ENCODE measurements at regions not wholly inside any gene's neighbourhood (a gene's known extent, or its start where the extent isn't known, plus 50 kb on each side); places are given as distances from the start of the nearest gene placed in this dataset.

DNA sequence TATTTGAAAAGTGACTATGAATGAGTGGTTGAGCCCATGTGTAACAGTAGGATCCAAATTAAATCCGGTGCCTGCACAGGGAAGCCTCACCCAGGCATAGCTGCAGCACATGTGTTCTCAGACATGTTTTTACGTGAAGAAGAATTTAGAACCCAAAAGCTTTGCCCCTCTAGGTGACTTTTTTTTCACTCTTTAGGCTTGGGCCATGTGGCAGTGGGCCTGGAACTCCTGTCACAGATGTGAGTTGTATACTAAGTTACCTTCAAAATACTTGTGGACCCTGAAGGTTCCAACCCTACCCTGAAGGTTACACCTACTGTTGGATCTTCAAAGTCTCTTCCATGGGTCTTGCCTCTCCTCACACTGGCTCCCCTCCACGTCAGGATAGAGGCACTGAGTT is 146.6 kb downstream of the GAS1 start:
- TF ChIP-seq TAF1 (IDR thresholded peaks at IDR 0.05; ENCODE audit: borderline replicate concordance, low read depth, low read length): no peak
- no peak for TF ChIP-seq POLR2AphosphoS5 (IDR thresholded peaks at IDR 0.05; ENCODE audit: low read depth, low read length)

Data from GM12892 (cell line).